ENCODE measurements at regions not wholly inside any gene's neighbourhood (a gene's known extent, or its start where the extent isn't known, plus 50 kb on each side); places are given as distances from the start of the nearest gene placed in this dataset.

DNA sequence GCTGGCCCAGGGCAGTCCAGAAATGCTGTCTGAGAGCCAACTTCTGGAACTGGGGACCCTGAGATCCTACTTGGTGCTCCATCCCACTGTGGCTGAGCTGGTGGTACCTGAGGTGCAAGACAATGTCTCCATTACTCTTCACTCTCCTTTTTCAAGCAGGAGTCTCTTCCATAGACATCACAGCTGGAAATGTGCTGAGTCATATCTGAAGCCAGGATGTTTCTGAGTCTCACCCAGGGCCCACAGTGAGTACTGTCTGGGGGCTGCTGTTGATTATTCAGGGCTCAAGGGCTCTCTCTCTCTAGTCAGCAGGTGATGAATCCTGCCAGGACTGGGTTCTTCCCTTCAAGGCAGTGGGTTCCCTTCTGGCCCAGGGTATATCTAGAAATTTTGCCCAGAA is 145.2 kb upstream of the TAS2R1 start:
- TF ChIP-seq, protein P1, sequence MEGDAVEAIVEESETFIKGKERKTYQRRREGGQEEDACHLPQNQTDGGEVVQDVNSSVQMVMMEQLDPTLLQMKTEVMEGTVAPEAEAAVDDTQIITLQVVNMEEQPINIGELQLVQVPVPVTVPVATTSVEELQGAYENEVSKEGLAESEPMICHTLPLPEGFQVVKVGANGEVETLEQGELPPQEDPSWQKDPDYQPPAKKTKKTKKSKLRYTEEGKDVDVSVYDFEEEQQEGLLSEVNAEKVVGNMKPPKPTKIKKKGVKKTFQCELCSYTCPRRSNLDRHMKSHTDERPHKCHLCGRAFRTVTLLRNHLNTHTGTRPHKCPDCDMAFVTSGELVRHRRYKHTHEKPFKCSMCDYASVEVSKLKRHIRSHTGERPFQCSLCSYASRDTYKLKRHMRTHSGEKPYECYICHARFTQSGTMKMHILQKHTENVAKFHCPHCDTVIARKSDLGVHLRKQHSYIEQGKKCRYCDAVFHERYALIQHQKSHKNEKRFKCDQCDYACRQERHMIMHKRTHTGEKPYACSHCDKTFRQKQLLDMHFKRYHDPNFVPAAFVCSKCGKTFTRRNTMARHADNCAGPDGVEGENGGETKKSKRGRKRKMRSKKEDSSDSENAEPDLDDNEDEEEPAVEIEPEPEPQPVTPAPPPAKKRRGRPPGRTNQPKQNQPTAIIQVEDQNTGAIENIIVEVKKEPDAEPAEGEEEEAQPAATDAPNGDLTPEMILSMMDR (IDR thresholded peaks at IDR 0.05) = no peak
- TF ChIP-seq EZH2 (IDR thresholded peaks at IDR 0.05; ENCODE audit: borderline replicate concordance, insufficient read depth, low read depth, low read length, poor library complexity, severe bottlenecking) = no peak

Measured in B cell (primary cell).